Testis (tissue), 2 donors: ENCODE measurements at regions not wholly inside any gene's neighbourhood (a gene's known extent, or its start where the extent isn't known, plus 50 kb on each side); places are given as distances from the start of the nearest gene placed in this dataset.
"Not testable (repeated sequence)": the region's sequence is repeated elsewhere in the genome, so short reads cannot be mapped to it uniquely, and the experiment has no call there.

Source experiments
- DNase-seq: peaks from one replicate; pipeline ENCODE4 v3.0.0-alpha.2; 2019
- H3K27ac ChIP-seq, 2 donors: fragments of 200-600 bp; sonication (generic); one replicate each; pipeline ENCODE4 v1.5.1; 2019
- H3K27me3 ChIP-seq: fragments of 200-600 bp; sonication (generic); one replicate; pipeline ENCODE4 v1.5.1; 2019
- H3K36me3 ChIP-seq: fragments of 200-600 bp; sonication (generic); one replicate; pipeline ENCODE4 v1.5.1; 2017; ENCODE audit warnings: low read depth; ENCODE audit errors: missing control alignments
- H3K4me1 ChIP-seq: fragments of 200-600 bp; sonication (generic); one replicate; pipeline ENCODE4 v1.5.1; 2019
- H3K4me3 ChIP-seq, 2 donors: fragments of 200-600 bp; sonication (generic); one replicate each; pipeline ENCODE4 v1.5.1; 2017 to 2019
- H3K9me3 ChIP-seq: fragments of 200-600 bp; sonication (generic); one replicate; pipeline ENCODE4 v1.5.1; 2017
- POLR2A ChIP-seq: fragments of 450-650 bp; IDR thresholded peaks from one replicate; pipeline ENCODE4 v1.6.1; 2017; ENCODE audit warnings: antibody characterized with exemption, mild to moderate bottlenecking, moderate library complexity
- WGBS, 2 donors: methylation state at CpG; one replicate each; pipeline ENCODE4 v1.1.5; 2018; 5-methylcytosine and 5-hydroxymethylcytosine counted together
- intact Hi-C: fragments of 100-400 bp; cut with DNase I; formaldehyde crosslinking; loops from one replicate; pipeline ENCODE4 v1.15.1; 2023; ENCODE audit warnings: low total_unique reads
- TF ChIP-seq, protein P1 (sequence below), 3 experiments: fragments of 450-650 bp in 2 of 3; fragments of 200-600 bp in 1 of 3; sonication (generic) in 1 of 3; IDR thresholded peaks; one replicate each; pipeline ENCODE4 v1.5.1; 2016 to 2019; ENCODE audit warnings: antibody characterized with exemption in 3 of 3, mild to moderate bottlenecking in 2 of 3, moderate library complexity in 1 of 3

DNA sequence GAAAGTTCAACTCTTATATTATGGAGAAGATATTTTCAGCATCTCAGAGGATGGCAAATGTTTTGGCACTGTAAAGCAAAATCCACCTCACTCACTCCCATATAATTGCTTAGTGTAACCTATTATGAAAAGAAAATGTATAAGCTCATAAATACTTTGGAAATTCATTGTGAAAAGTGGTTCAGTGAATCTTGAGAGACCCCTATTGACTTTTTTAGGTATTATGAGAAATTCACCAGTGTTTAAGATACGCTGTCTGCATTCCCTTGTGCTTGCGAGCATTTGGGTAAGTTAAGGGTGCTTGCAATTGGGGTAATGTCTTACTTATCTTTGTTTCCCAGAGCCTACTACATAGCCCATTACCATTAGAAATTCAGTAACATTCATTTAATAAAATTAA lies 66.3 kb upstream of the BMP5 start:
- H3K4me3 ChIP-seq, result no peak overlapping the region
- intact Hi-C loops, result no loop called here
- no peak for TF ChIP-seq POLR2A
- no peaks in the 10 kb centered on the region for H3K27me3 ChIP-seq
- no peaks in the 10 kb centered on the region for H3K36me3 ChIP-seq
- 82 to 84% methylated on average over 2 of the region's 2 CpGs for WGBS, 2 donors
- no peaks in the 10 kb centered on the region for H3K9me3 ChIP-seq
- H3K4me1 ChIP-seq, result no peaks in the 10 kb centered on the region
- DNase-seq, result no peak
- H3K27ac ChIP-seq, result no peak overlapping the region

DNA sequence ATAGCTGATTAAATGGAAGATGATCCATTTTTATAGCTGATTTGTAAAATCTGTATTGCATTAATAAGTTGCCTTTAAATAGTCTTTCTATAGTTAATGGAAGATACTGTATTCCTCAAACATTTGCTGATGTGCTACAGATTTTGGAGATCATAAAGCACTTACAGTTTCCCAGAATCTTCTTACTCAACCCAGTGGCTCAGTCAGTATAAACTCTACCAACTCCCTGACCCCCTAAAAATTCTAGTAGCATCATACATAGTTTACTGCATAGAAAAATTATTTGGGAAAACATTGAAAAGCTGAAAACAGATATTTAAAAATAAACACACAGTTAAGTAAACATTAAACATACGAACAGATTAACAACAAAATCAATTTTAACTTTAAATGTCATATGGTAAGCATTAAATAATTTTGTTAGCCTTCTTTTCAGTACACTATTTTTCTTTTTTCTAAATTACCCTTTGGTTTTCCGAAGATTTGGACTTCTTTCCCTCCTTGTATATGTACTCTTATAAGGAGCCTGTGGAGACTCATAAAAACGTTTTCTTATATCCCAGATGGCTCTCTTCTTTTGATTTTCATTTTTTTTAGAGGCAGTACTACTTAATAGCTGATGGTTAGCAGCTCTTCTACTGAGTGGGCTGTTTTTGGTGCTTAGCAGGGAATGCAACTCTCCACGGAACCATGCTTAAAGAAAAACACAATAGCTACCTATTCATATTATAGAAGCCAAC lies 62.7 kb upstream of the BMP5 start:
- TF ChIP-seq, protein P1, sequence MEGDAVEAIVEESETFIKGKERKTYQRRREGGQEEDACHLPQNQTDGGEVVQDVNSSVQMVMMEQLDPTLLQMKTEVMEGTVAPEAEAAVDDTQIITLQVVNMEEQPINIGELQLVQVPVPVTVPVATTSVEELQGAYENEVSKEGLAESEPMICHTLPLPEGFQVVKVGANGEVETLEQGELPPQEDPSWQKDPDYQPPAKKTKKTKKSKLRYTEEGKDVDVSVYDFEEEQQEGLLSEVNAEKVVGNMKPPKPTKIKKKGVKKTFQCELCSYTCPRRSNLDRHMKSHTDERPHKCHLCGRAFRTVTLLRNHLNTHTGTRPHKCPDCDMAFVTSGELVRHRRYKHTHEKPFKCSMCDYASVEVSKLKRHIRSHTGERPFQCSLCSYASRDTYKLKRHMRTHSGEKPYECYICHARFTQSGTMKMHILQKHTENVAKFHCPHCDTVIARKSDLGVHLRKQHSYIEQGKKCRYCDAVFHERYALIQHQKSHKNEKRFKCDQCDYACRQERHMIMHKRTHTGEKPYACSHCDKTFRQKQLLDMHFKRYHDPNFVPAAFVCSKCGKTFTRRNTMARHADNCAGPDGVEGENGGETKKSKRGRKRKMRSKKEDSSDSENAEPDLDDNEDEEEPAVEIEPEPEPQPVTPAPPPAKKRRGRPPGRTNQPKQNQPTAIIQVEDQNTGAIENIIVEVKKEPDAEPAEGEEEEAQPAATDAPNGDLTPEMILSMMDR (IDR thresholded peaks at IDR 0.05), result no peak
- TF ChIP-seq POLR2A, result no peak
- H3K27ac ChIP-seq, result no peak overlapping the region
- intact Hi-C loops, result no loop called here
- WGBS, 2 donors, result 74 to 86% methylated on average over 4 of the region's 4 CpGs
- no peaks in the 10 kb centered on the region for H3K4me1 ChIP-seq
- H3K27me3 ChIP-seq, result no peaks in the 10 kb centered on the region
- H3K4me3 ChIP-seq, result no peak overlapping the region
- H3K9me3 ChIP-seq, result no peaks in the 10 kb centered on the region
- DNase-seq, result no peak
- H3K36me3 ChIP-seq, result no peaks in the 10 kb centered on the region

DNA sequence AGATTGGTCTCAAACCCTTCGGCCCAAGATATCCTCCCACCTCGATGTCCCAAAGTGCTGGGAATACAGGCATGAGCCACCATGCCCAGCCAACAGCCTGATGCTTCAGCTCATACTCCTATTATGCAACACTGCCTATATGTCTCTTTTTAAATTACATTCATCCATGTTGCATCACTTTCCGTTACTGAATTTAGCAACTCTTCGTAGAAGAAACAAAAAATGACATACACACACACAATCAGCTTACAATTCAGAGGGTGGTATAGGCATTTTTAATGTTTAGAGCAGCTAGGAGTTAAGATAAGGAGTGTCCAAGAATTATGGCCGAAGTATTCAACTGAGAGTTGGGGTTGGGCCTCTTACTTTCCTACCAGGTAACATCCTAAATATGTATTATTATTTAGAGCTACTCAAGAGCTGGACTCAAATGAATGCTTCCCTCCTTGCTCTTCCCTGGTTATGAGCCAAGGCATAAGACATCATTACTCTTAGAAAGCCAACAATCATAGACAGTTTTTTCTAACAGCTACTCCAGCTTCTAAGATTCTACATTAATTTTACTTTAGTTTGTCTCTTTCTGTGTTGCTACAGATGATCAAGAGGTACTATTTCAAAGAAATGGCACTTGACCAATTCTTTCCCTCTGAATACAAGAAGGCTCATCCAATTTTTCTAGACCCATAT lies 62.0 kb upstream of the BMP5 start:
- intact Hi-C loops, result no loop called here
- no peak for DNase-seq
- H3K4me3 ChIP-seq, result no peak overlapping the region
- H3K4me1 ChIP-seq, result no peaks in the 10 kb centered on the region
- no peaks in the 10 kb centered on the region for H3K9me3 ChIP-seq
- 93 to 97% methylated on average over 5 of the region's 5 CpGs for WGBS, 2 donors
- no peaks in the 10 kb centered on the region for H3K27me3 ChIP-seq
- TF ChIP-seq, protein P1 (IDR thresholded peaks at IDR 0.05), result no peak
- TF ChIP-seq POLR2A, result no peak
- H3K27ac ChIP-seq, result no peak overlapping the region
- H3K36me3 ChIP-seq, result no peaks in the 10 kb centered on the region

DNA sequence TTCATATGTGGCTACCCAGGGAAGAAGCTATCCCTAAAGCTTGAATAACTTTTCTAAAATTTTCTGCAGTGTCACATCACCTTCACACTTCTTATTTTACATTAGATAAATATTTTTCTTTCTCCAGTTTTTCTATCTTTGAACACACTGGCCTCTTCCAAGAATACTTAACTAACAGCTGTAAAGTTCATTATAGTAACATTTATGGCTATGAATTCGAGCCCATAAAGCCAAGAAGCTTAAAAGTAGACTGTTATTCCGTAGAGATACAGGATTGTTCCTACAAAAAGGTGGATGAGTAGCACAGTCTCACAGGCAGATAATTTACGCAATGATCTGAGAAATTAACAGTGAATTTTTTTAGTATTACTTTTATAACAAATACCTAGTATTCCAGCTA lies 55.7 kb upstream of the BMP5 start:
- 64 to 68% methylated on average over 3 of the region's 3 CpGs for WGBS, 2 donors
- Histone ChIP-seq H3K27me3 (no peaks in the 10 kb centered on the region), H3K36me3 (no peaks in the 10 kb centered on the region), H3K27ac (no peak overlapping the region), H3K9me3 (no peaks in the 10 kb centered on the region), H3K4me1 (no peaks in the 10 kb centered on the region), H3K4me3 (no peak overlapping the region)
- intact Hi-C loops, result no loop called here
- no peak for DNase-seq
- no peak for TF ChIP-seq POLR2A
- TF ChIP-seq, protein P1 (IDR thresholded peaks at IDR 0.05), result no peak

DNA sequence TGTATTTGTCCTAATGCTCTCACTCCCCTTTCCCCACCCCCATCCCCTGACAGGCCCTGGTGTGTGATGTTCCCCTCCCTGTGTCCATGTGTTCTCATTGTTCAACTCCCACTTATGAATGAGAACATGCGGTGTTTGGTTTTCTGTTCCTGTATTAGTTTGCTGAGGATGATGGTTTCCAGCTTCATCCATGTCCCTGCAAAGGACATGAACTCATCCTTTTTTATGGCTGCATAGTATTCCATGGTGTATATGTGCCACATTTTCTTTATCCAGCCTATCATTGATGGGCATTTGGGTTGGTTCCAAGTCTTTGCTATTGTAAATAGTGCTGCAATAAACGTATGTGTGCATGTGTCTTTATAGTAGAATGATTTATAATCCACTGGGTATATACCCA lies 52.3 kb upstream of the BMP5 start:
- intact Hi-C loops, result not testable (repeated sequence)
- 88 to 100% methylated on average over 2 of the region's 2 CpGs for WGBS, 2 donors

More for the DNA sequence above, 52.3 kb upstream of the BMP5 start:
- not testable (repeated sequence) for H3K4me1 ChIP-seq, DNase-seq, H3K27me3 ChIP-seq, H3K36me3 ChIP-seq, H3K27ac ChIP-seq, H3K4me3 ChIP-seq, H3K9me3 ChIP-seq
